HG02852 (cell line): ENCODE measurements at regions not wholly inside any gene's neighbourhood (a gene's known extent, or its start where the extent isn't known, plus 50 kb on each side); places are given as distances from the start of the nearest gene placed in this dataset.

Source experiments
- ATAC-seq: cut with Tn5 transposase; IDR thresholded peaks from one replicate; pipeline ENCODE4 v1.9.1; 2021; ENCODE audit warnings: mild to moderate bottlenecking, moderate library complexity; ENCODE audit not compliant: unreplicated experiment

- no peak for ATAC-seq
These were observed 130.4 kb upstream of the PDE1C start for GRCh38 chr7:32200646-32201045.

- no peak for ATAC-seq
These were observed 124.3 kb upstream of the PDE1C start for GRCh38 chr7:32194537-32194936.

GRCh38 chr7:32191305-32191704 is 121.1 kb upstream of the PDE1C start:
- ATAC-seq = no peak

- ATAC-seq = no peak
These were observed 109.4 kb upstream of the PDE1C start for GRCh38 chr7:32179567-32179966.

- ATAC-seq = no peak
These were observed 108.6 kb upstream of the PDE1C start for GRCh38 chr7:32178677-32179366.

- ATAC-seq = no peak
These were observed 107.0 kb upstream of the PDE1C start for GRCh38 chr7:32177232-32177631.

- no peak for ATAC-seq
These were observed 104.9 kb upstream of the PDE1C start for GRCh38 chr7:32175099-32175498.

GRCh38 chr7:32171248-32171647 is 101.0 kb upstream of the PDE1C start:
- ATAC-seq = no peak

GRCh38 chr7:32170838-32171237 is 100.6 kb upstream of the PDE1C start:
- ATAC-seq = no peak

- no peak for ATAC-seq
These were observed 99.0 kb upstream of the PDE1C start for GRCh38 chr7:32169228-32169627.

GRCh38 chr7:32167815-32168214 is 97.6 kb upstream of the PDE1C start:
- no peak for ATAC-seq

- no peak for ATAC-seq
These were observed 97.0 kb upstream of the PDE1C start for GRCh38 chr7:32167256-32167655.

GRCh38 chr7:32164341-32164996 is 94.3 kb upstream of the PDE1C start:
- no peak for ATAC-seq

GRCh38 chr7:32163896-32164295 is 93.7 kb upstream of the PDE1C start:
- no peak for ATAC-seq

GRCh38 chr7:32163141-32163806 is 93.1 kb upstream of the PDE1C start:
- no peak for ATAC-seq

GRCh38 chr7:32161708-32162107 is 91.5 kb upstream of the PDE1C start:
- no peak for ATAC-seq

GRCh38 chr7:32158751-32159745 is 88.8 kb upstream of the PDE1C start:
- no peak for ATAC-seq

GRCh38 chr7:32158076-32158475 is 87.9 kb upstream of the PDE1C start:
- no peak for ATAC-seq

- ATAC-seq = no peak
These were observed 85.5 kb upstream of the PDE1C start for GRCh38 chr7:32155712-32156111.

GRCh38 chr7:32154797-32155196 is 84.6 kb upstream of the PDE1C start:
- no peak for ATAC-seq

- ATAC-seq = no peak
These were observed 82.8 kb upstream of the PDE1C start for GRCh38 chr7:32153006-32153405.
